Fibroblast of lung (primary cell): ENCODE measurements at regions not wholly inside any gene's neighbourhood (a gene's known extent, or its start where the extent isn't known, plus 50 kb on each side); places are given as distances from the start of the nearest gene placed in this dataset.

Source experiments
- DNase-seq, 2 donors: peaks; one replicate each; pipeline versions ENCODE4 v3.0.0 to v3.0.0-alpha.2; 2010; ENCODE audit warnings: low read depth in 2 of 2
- H2AFZ ChIP-seq: 2 replicates; pipeline ENCODE4 v1.5.1; 2012; ENCODE audit warnings: low read length, control low read depth, inconsistent platforms
- H3K27ac ChIP-seq: 2 replicates; pipeline ENCODE4 v1.5.1; 2011; ENCODE audit warnings: low read length, control low read depth; ENCODE audit not compliant: insufficient read depth
- H3K27me3 ChIP-seq: 2 replicates; pipeline ENCODE4 v1.5.1; 2011; ENCODE audit warnings: mild to moderate bottlenecking, low read length; ENCODE audit not compliant: control insufficient read depth, insufficient read depth
- H3K36me3 ChIP-seq: 2 replicates; pipeline ENCODE4 v1.5.1; 2011; ENCODE audit warnings: low read length; ENCODE audit not compliant: control insufficient read depth, insufficient read depth
- H3K4me1 ChIP-seq: 2 replicates; pipeline ENCODE4 v1.5.1; 2011; ENCODE audit warnings: low read length; ENCODE audit not compliant: control insufficient read depth, insufficient read depth; ENCODE audit errors: extremely low read depth
- H3K4me2 ChIP-seq: 2 replicates; pipeline ENCODE4 v1.5.1; 2011; ENCODE audit warnings: low read length, control low read depth; ENCODE audit not compliant: insufficient read depth; ENCODE audit errors: extremely low read depth
- H3K4me3 ChIP-seq, 4 experiments: fragments of 200-600 bp in 1 of 4; sonication (generic) in 1 of 4; replicated peaks in 1 of 4; 2 replicates each; pipeline ENCODE4 v1.5.1; 2011 to 2016; ENCODE audit warnings: low read length in 4 of 4, low read depth in 3 of 4, mild to moderate bottlenecking in 3 of 4, control low read depth in 2 of 4, inconsistent platforms in 1 of 4, mixed read lengths in 1 of 4; ENCODE audit not compliant: insufficient read depth in 1 of 4; ENCODE audit errors: control extremely low read depth in 1 of 4
- H3K79me2 ChIP-seq: 2 replicates; pipeline ENCODE4 v1.5.1; 2012; ENCODE audit warnings: mild to moderate bottlenecking, low read length, inconsistent platforms; ENCODE audit not compliant: control insufficient read depth, insufficient read depth
- H3K9ac ChIP-seq: 2 replicates; pipeline ENCODE4 v1.5.1; 2011; ENCODE audit warnings: mild to moderate bottlenecking, low read length, control low read depth; ENCODE audit not compliant: insufficient read depth
- H3K9me3 ChIP-seq: 2 replicates; pipeline ENCODE4 v1.5.1; 2012; ENCODE audit warnings: low read depth, low read length; ENCODE audit not compliant: control insufficient read depth, insufficient read depth
- H4K20me1 ChIP-seq: 2 replicates; pipeline ENCODE4 v1.5.1; 2011; ENCODE audit warnings: low read length; ENCODE audit not compliant: control insufficient read depth, insufficient read depth; ENCODE audit errors: extremely low read depth
- CTCF ChIP-seq, 2 donors: IDR thresholded peaks in 1 of 2; conservative IDR thresholded peaks in 1 of 2; 1 replicate in 1 of 2; 2 replicates in 1 of 2; pipeline ENCODE4 v1.5.1; 2011 to 2012; ENCODE audit warnings: low read length in 2 of 2, control low read depth in 1 of 2, inconsistent platforms in 1 of 2, low read depth in 1 of 2, mild to moderate bottlenecking in 1 of 2
- EZH2 ChIP-seq: IDR thresholded peaks from 2 replicates; pipeline ENCODE4 v1.5.1; 2012; ENCODE audit warnings: low read length, control low read depth, mild to moderate bottlenecking; ENCODE audit errors: missing control alignments

- DNase-seq, result no peak
- Histone ChIP-seq H3K4me1 (no peaks in the 10 kb centered on the region), H2AFZ (no peak overlapping the region), H3K27ac (no peak overlapping the region), H3K27me3 (no peaks in the 10 kb centered on the region), H4K20me1 (no peaks in the 10 kb centered on the region), H3K4me3 (no peak overlapping the region), H3K4me2 (no peak overlapping the region), H3K36me3 (no peaks in the 10 kb centered on the region), H3K9me3 (no peaks in the 10 kb centered on the region), H3K79me2 (no peaks in the 10 kb centered on the region), H3K9ac (no peak overlapping the region)
- no peak for TF ChIP-seq EZH2
Observed at GRCh38 chr2:36170805-36171204, 184.8 kb upstream of the CRIM1 start.

- H3K79me2 ChIP-seq, result no peaks in the 10 kb centered on the region
- no peak overlapping the region for H3K4me3 ChIP-seq
- no peaks in the 10 kb centered on the region for H3K9me3 ChIP-seq
- H3K4me2 ChIP-seq, result no peak overlapping the region
- no peak overlapping the region for H2AFZ ChIP-seq
- H3K36me3 ChIP-seq, result no peaks in the 10 kb centered on the region
- no peak overlapping the region for H3K9ac ChIP-seq
- no peaks in the 10 kb centered on the region for H3K4me1 ChIP-seq
- no peaks in the 10 kb centered on the region for H4K20me1 ChIP-seq
- TF ChIP-seq EZH2, result no peak
- no peak for TF ChIP-seq CTCF (conservative IDR thresholded peaks at IDR 0.05 in 1 of 2, IDR thresholded peaks at IDR 0.05 in 1 of 2; ENCODE audit: low read depth in 1 of 2, low read length in 2 of 2)
- H3K27me3 ChIP-seq, result no peaks in the 10 kb centered on the region
- H3K27ac ChIP-seq, result no peak overlapping the region
- no peak for DNase-seq
Observed at GRCh38 chr2:36169843-36170242, 185.7 kb upstream of the CRIM1 start.

- no peak for DNase-seq
- no peak overlapping the region for H3K27ac ChIP-seq
- TF ChIP-seq CTCF (conservative IDR thresholded peaks at IDR 0.05 in 1 of 2, IDR thresholded peaks at IDR 0.05 in 1 of 2; ENCODE audit: low read depth in 1 of 2, low read length in 2 of 2) (no peak), EZH2 (no peak)
- no peak overlapping the region for H3K4me2 ChIP-seq
- H2AFZ ChIP-seq, result no peak overlapping the region
- H3K9me3 ChIP-seq, result no peaks in the 10 kb centered on the region
- no peak overlapping the region for H3K4me3 ChIP-seq
- no peaks in the 10 kb centered on the region for H3K36me3 ChIP-seq
- no peaks in the 10 kb centered on the region for H3K79me2 ChIP-seq
- H3K27me3 ChIP-seq, result no peaks in the 10 kb centered on the region
- H3K9ac ChIP-seq, result no peak overlapping the region
- H4K20me1 ChIP-seq, result no peaks in the 10 kb centered on the region
- no peaks in the 10 kb centered on the region for H3K4me1 ChIP-seq
Observed at GRCh38 chr2:36168115-36168514, 187.5 kb upstream of the CRIM1 start.
